SU-DHL-6 (cell line): ENCODE measurements at regions not wholly inside any gene's neighbourhood (a gene's known extent, or its start where the extent isn't known, plus 50 kb on each side); places are given as distances from the start of the nearest gene placed in this dataset.

Experiments
- EZH2phosphoT487 ChIP-seq: fragments of 200-600 bp; sonication (generic), shearing (Covaris generic); conservative IDR thresholded peaks from 2 replicates; pipeline ENCODE4 v1.6.1; 2018; ENCODE audit warnings: mild to moderate bottlenecking, antibody characterized with exemption, low read length, moderate library complexity, mixed read lengths
- TF ChIP-seq, protein P1 (sequence below): fragments of 200-600 bp; sonication (generic); IDR thresholded peaks from one replicate; pipeline ENCODE4 v1.5.1; 2017; ENCODE audit warnings: antibody characterized with exemption, mild to moderate bottlenecking, low read length, moderate library complexity; ENCODE audit not compliant: insufficient read depth, poor library complexity, severe bottlenecking

GRCh38 chr2:234795272-234795920 lies 156.4 kb upstream of the SH3BP4 start:
- TF ChIP-seq, protein P1, sequence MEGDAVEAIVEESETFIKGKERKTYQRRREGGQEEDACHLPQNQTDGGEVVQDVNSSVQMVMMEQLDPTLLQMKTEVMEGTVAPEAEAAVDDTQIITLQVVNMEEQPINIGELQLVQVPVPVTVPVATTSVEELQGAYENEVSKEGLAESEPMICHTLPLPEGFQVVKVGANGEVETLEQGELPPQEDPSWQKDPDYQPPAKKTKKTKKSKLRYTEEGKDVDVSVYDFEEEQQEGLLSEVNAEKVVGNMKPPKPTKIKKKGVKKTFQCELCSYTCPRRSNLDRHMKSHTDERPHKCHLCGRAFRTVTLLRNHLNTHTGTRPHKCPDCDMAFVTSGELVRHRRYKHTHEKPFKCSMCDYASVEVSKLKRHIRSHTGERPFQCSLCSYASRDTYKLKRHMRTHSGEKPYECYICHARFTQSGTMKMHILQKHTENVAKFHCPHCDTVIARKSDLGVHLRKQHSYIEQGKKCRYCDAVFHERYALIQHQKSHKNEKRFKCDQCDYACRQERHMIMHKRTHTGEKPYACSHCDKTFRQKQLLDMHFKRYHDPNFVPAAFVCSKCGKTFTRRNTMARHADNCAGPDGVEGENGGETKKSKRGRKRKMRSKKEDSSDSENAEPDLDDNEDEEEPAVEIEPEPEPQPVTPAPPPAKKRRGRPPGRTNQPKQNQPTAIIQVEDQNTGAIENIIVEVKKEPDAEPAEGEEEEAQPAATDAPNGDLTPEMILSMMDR = no peak
- no peak for TF ChIP-seq EZH2phosphoT487
